ENCODE measurements at regions not wholly inside any gene's neighbourhood (a gene's known extent, or its start where the extent isn't known, plus 50 kb on each side); places are given as distances from the start of the nearest gene placed in this dataset.

DNA sequence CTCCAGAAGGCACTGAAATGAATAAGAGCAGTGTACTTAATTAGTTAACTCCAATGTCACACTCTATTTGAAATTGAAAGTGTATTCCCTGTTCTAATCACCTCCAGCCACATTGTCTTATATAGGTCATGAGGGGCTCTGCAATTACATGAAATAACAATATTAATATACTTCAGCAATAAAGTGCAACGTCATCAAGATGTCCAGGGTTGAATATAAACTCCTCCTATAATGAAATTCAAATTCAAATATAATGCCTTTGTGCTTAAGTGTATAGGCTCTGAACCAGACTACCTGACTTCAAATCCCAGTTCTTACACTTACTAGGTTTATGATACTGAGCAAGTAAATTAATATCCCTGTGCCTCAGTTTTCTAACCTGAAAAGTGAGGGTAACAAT lies 195.6 kb upstream of the SMC2 start:
- Histone ChIP-seq H3K79me2 (ENCODE audit: insufficient read depth, low read length) (no peaks in the 10 kb centered on the region), H3K36me3 (replicated peaks in 1 of 2; ENCODE audit: control insufficient read depth in 1 of 2, insufficient read depth in 2 of 2, low read length in 2 of 2) (no peaks in the 10 kb centered on the region), H3K9ac (ENCODE audit: insufficient read depth, low read depth, low read length) (no peak overlapping the region), H3K4me1 (ENCODE audit: insufficient read depth, low read length) (no peaks in the 10 kb centered on the region), H3K27ac (ENCODE audit: extremely low read length, insufficient read depth, low read length) (no peak overlapping the region), H3K27me3 (ENCODE audit: control insufficient read depth in 1 of 2, insufficient read depth in 2 of 2, low read length in 2 of 2) (no peaks in the 10 kb centered on the region), H2AFZ (ENCODE audit: low read length) (no peak overlapping the region), H4K20me1 (ENCODE audit: insufficient read depth, low read length) (no peaks in the 10 kb centered on the region), H3K4me2 (ENCODE audit: low read depth, low read length) (no peak overlapping the region), H3K9me3 (ENCODE audit: low read length) (no peaks in the 10 kb centered on the region), H3K4me3 (replicated peaks in 1 of 3; ENCODE audit: insufficient read depth in 1 of 3, low read depth in 2 of 3, low read length in 3 of 3) (no peak overlapping the region)
- intact Hi-C loops (cut with micrococcal nuclease; ENCODE audit: unreplicated experiment): no loop called here
- TF ChIP-seq REL (CRISPR knock-in tag; conservative IDR thresholded peaks at IDR 0.05) (no peak), PRPF4 (IDR thresholded peaks at IDR 0.05; ENCODE audit: low read depth, low read length, poor library complexity, severe bottlenecking) (no peak), MAFK (conservative IDR thresholded peaks at IDR 0.05 in 1 of 2, IDR thresholded peaks at IDR 0.05 in 1 of 2; ENCODE audit: low read length in 2 of 2) (peak; percentile 57 to 86), MAFF (IDR thresholded peaks at IDR 0.05; ENCODE audit: low read depth, low read length) (peak; percentile 83), TCF7L2 (IDR thresholded peaks at IDR 0.05; ENCODE audit: low read depth, low read length) (no peak)
- in situ Hi-C loops (cut with HindIII; ENCODE audit: extremely low pct_ligation_motif_present, low pct_unique_long_range_greater_than_20kb): no loop called here
- WGBS (ENCODE audit: low lambda C conversion rate): 0% methylated on average over 1 of the region's 1 CpG
- ChIA-PET CTCF (ENCODE audit: low intra/inter-chr PET ratio, low total read pairs) (no interaction called here), POLR2A (no interaction called here)
- DNase-seq (ENCODE audit: low spot score) (no peak), FAIRE-seq (no peak), ATAC-seq (no peak)
- no TSS peak for BruUV-seq (replicated peaks)

- H3K79me2 ChIP-seq (ENCODE audit: insufficient read depth, low read length): no peaks in the 10 kb centered on the region
- no peaks in the 10 kb centered on the region for H3K4me1 ChIP-seq (ENCODE audit: insufficient read depth, low read length)
- ChIA-PET CTCF (ENCODE audit: low intra/inter-chr PET ratio, low total read pairs) (no interaction called here), POLR2A (no interaction called here)
- no peak overlapping the region for H3K4me2 ChIP-seq (ENCODE audit: low read depth, low read length)
- no peaks in the 10 kb centered on the region for H3K27me3 ChIP-seq (ENCODE audit: control insufficient read depth in 1 of 2, insufficient read depth in 2 of 2, low read length in 2 of 2)
- FAIRE-seq (no peak), DNase-seq (ENCODE audit: low spot score) (no peak), ATAC-seq (no peak)
- no peaks in the 10 kb centered on the region for H4K20me1 ChIP-seq (ENCODE audit: insufficient read depth, low read length)
- WGBS (ENCODE audit: low lambda C conversion rate): 8% methylated on average over 1 of the region's 1 CpG
- no peaks in the 10 kb centered on the region for H3K36me3 ChIP-seq (replicated peaks in 1 of 2; ENCODE audit: control insufficient read depth in 1 of 2, insufficient read depth in 2 of 2, low read length in 2 of 2)
- BruUV-seq (replicated peaks): no TSS peak
- H3K4me3 ChIP-seq (replicated peaks in 1 of 3; ENCODE audit: insufficient read depth in 1 of 3, low read depth in 2 of 3, low read length in 3 of 3): no peak overlapping the region
- intact Hi-C loops (cut with micrococcal nuclease; ENCODE audit: unreplicated experiment) (no loop called here), in situ Hi-C loops (cut with HindIII; ENCODE audit: extremely low pct_ligation_motif_present, low pct_unique_long_range_greater_than_20kb) (no loop called here)
- H3K9me3 ChIP-seq (ENCODE audit: low read length): no peaks in the 10 kb centered on the region
- H3K9ac ChIP-seq (ENCODE audit: insufficient read depth, low read depth, low read length): no peak overlapping the region
- H2AFZ ChIP-seq (ENCODE audit: low read length): no peak overlapping the region
- no peak overlapping the region for H3K27ac ChIP-seq (ENCODE audit: extremely low read length, insufficient read depth, low read length)
- TF ChIP-seq ZC3H13 (CRISPR knock-in tag; IDR thresholded peaks at IDR 0.05) (no peak), ZNF496 (CRISPR knock-in tag; IDR thresholded peaks at IDR 0.05; ENCODE audit: insufficient replicate concordance) (no peak), ZSCAN31 (CRISPR knock-in tag; IDR thresholded peaks at IDR 0.05; ENCODE audit: low read depth) (no peak), POLR2G (IDR thresholded peaks at IDR 0.05; ENCODE audit: low read depth, low read length) (no peak), ZKSCAN1 (IDR thresholded peaks at IDR 0.05; ENCODE audit: low read length) (no peak), YEATS2 (CRISPR knock-in tag; IDR thresholded peaks at IDR 0.05; ENCODE audit: borderline replicate concordance) (no peak), ATF6 (CRISPR knock-in tag; conservative IDR thresholded peaks at IDR 0.05) (no peak), ZNF660 (CRISPR knock-in tag; IDR thresholded peaks at IDR 0.05; ENCODE audit: borderline replicate concordance, low read depth) (no peak), AKNA (CRISPR knock-in tag; IDR thresholded peaks at IDR 0.05; ENCODE audit: borderline replicate concordance) (no peak)
Observed at GRCh38 chr9:103899866-103900265, 194.2 kb upstream of the SMC2 start.
